OCI-LY1 (cell line): ENCODE measurements at regions not wholly inside any gene's neighbourhood (a gene's known extent, or its start where the extent isn't known, plus 50 kb on each side); places are given as distances from the start of the nearest gene placed in this dataset.

Experiments
- H2AFZ ChIP-seq: fragments of 200-600 bp; sonication (generic), shearing (Covaris generic); 2 replicates; pipeline ENCODE4 v1.6.0; 2014; ENCODE audit warnings: antibody characterized with exemption, mild to moderate bottlenecking, low read length
- H3F3A ChIP-seq: fragments of 200-600 bp; sonication (generic), shearing (Covaris generic); 2 replicates; pipeline ENCODE4 v1.6.0; 2014; ENCODE audit warnings: mild to moderate bottlenecking, antibody characterized with exemption, low read length, moderate library complexity; ENCODE audit not compliant: insufficient read depth
- H3K27ac ChIP-seq: fragments of 200-600 bp; sonication (generic); 2 replicates; pipeline ENCODE4 v1.5.1; 2014; ENCODE audit warnings: low read length, mixed run types, mild to moderate bottlenecking, low read depth; ENCODE audit not compliant: poor library complexity, severe bottlenecking
- H3K27me3 ChIP-seq: fragments of 200-600 bp; sonication (generic); 2 replicates; pipeline ENCODE4 v1.6.0; 2014; ENCODE audit warnings: antibody characterized with exemption, mild to moderate bottlenecking, low read length, moderate library complexity; ENCODE audit not compliant: insufficient read depth
- H3K36me3 ChIP-seq: fragments of 200-600 bp; sonication (generic); 2 replicates; pipeline ENCODE4 v1.6.1; 2014; ENCODE audit warnings: mild to moderate bottlenecking, antibody characterized with exemption, low read length, moderate library complexity, mixed read lengths; ENCODE audit not compliant: insufficient read depth
- H3K4me1 ChIP-seq: fragments of 200-600 bp; sonication (generic); 2 replicates; pipeline ENCODE4 v1.5.1; 2014; ENCODE audit warnings: mild to moderate bottlenecking, low read length, moderate library complexity; ENCODE audit not compliant: insufficient read depth, severe bottlenecking
- H3K4me2 ChIP-seq: fragments of 200-600 bp; sonication (generic), shearing (Covaris generic); 2 replicates; pipeline ENCODE4 v1.6.1; 2014; ENCODE audit warnings: low read length
- H3K4me3 ChIP-seq: fragments of 200-600 bp; sonication (generic); 2 replicates; pipeline ENCODE4 v1.5.1; 2014; ENCODE audit warnings: low read length, low read depth, mild to moderate bottlenecking, mixed read lengths; ENCODE audit not compliant: poor library complexity, severe bottlenecking
- H3K79me2 ChIP-seq: fragments of 200-600 bp; shearing (Covaris generic); 2 replicates; pipeline ENCODE4 v1.6.1; 2016; ENCODE audit warnings: mixed run types, low read length, mixed read lengths; ENCODE audit not compliant: insufficient read depth
- H3K9ac ChIP-seq: fragments of 200-600 bp; sonication (generic), shearing (Covaris generic); 2 replicates; pipeline ENCODE4 v1.6.1; 2014; ENCODE audit warnings: mild to moderate bottlenecking, low read length, mixed read lengths
- H3K9me2 ChIP-seq: fragments of 200-600 bp; sonication (generic), shearing (Covaris generic); 2 replicates; pipeline ENCODE4 v1.6.1; 2014; ENCODE audit warnings: low read depth, mild to moderate bottlenecking, low read length, mixed read lengths
- H3K9me3 ChIP-seq: fragments of 200-600 bp; shearing (Covaris generic); 2 replicates; pipeline ENCODE4 v1.6.1; 2014; ENCODE audit warnings: low read length, mixed read lengths
- H4K20me1 ChIP-seq: fragments of 200-600 bp; sonication (generic), shearing (Covaris generic); 2 replicates; pipeline ENCODE4 v1.6.0; 2016; ENCODE audit warnings: mild to moderate bottlenecking, low read length; ENCODE audit not compliant: insufficient read depth
- EZH2 ChIP-seq: fragments of 200-600 bp; sonication (generic), shearing (Covaris generic); IDR thresholded peaks from 2 replicates; pipeline ENCODE4 v1.8.0; 2017; ENCODE audit warnings: borderline replicate concordance, mixed run types, mild to moderate bottlenecking, antibody characterized with exemption, low read length, moderate library complexity, mixed read lengths
- TF ChIP-seq, protein P1 (sequence below): fragments of 200-600 bp; sonication (generic), shearing (Covaris generic); IDR thresholded peaks from 2 replicates; pipeline ENCODE4 v1.5.1; 2017; ENCODE audit warnings: mild to moderate bottlenecking, antibody characterized with exemption, low read length, moderate library complexity, mixed read lengths

DNA sequence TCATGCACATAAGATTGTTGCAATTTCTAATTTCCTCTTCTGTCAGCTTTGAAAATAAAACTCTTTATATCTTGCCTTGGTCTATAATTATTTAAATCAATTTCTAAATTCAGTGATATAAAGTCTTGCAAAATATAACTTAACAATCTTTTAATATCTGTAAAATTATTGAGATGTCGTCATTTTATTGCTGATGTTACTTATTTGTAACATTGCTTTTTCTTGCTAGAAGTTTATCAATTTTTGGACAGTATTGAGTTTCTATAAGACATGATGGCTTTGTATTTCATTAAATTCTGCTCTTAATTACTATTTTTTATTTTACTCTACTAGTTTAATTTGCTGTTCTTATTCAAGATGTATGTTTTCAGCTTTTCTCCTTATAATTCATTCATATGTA lies 1036.5 kb downstream of the TMEM182 start:
- no peak overlapping the region for H3K4me2 ChIP-seq
- H3K27me3 ChIP-seq, result no peaks in the 10 kb centered on the region
- no peaks in the 10 kb centered on the region for H3K9me3 ChIP-seq
- no peak overlapping the region for H3K9ac ChIP-seq
- TF ChIP-seq EZH2, result no peak
- TF ChIP-seq, protein P1, sequence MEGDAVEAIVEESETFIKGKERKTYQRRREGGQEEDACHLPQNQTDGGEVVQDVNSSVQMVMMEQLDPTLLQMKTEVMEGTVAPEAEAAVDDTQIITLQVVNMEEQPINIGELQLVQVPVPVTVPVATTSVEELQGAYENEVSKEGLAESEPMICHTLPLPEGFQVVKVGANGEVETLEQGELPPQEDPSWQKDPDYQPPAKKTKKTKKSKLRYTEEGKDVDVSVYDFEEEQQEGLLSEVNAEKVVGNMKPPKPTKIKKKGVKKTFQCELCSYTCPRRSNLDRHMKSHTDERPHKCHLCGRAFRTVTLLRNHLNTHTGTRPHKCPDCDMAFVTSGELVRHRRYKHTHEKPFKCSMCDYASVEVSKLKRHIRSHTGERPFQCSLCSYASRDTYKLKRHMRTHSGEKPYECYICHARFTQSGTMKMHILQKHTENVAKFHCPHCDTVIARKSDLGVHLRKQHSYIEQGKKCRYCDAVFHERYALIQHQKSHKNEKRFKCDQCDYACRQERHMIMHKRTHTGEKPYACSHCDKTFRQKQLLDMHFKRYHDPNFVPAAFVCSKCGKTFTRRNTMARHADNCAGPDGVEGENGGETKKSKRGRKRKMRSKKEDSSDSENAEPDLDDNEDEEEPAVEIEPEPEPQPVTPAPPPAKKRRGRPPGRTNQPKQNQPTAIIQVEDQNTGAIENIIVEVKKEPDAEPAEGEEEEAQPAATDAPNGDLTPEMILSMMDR, result no peak
- H3K4me1 ChIP-seq, result no peaks in the 10 kb centered on the region
- H3K36me3 ChIP-seq, result no peaks in the 10 kb centered on the region
- no peak overlapping the region for H3K4me3 ChIP-seq
- H4K20me1 ChIP-seq, result no peaks in the 10 kb centered on the region
- H3K9me2 ChIP-seq, result no peaks in the 10 kb centered on the region
- no peak overlapping the region for H3K27ac ChIP-seq
- H2AFZ ChIP-seq, result no peak overlapping the region
- H3F3A ChIP-seq, result no peaks in the 10 kb centered on the region
- no peaks in the 10 kb centered on the region for H3K79me2 ChIP-seq

DNA sequence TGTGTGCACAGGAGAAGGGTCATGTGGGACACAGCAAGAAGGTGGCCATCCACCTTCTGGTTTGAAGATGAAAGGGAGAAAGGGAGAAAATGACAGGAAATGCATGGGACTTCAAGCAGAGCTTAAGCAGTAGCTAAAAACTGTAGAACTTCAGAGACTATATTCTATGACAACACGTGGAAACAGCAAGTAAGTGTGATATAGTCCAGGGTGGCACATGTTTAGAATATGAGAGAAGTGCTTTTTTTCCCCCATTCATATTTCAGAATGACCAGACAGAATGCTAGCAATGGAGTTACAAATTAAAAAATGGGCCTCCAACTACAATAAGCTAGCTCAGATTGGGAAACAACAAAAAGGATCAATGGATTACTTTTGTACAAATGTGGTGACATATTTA lies 1042.2 kb downstream of the TMEM182 start:
- Histone ChIP-seq H3F3A (no peaks in the 10 kb centered on the region), H3K4me3 (no peak overlapping the region), H3K4me2 (no peak overlapping the region), H4K20me1 (no peaks in the 10 kb centered on the region), H3K9ac (no peak overlapping the region), H3K27me3 (no peaks in the 10 kb centered on the region), H2AFZ (no peak overlapping the region), H3K27ac (no peak overlapping the region), H3K9me2 (no peaks in the 10 kb centered on the region), H3K9me3 (no peaks in the 10 kb centered on the region), H3K79me2 (no peaks in the 10 kb centered on the region), H3K36me3 (no peaks in the 10 kb centered on the region), H3K4me1 (no peaks in the 10 kb centered on the region)
- no peak for TF ChIP-seq EZH2
- TF ChIP-seq, protein P1, result no peak

DNA sequence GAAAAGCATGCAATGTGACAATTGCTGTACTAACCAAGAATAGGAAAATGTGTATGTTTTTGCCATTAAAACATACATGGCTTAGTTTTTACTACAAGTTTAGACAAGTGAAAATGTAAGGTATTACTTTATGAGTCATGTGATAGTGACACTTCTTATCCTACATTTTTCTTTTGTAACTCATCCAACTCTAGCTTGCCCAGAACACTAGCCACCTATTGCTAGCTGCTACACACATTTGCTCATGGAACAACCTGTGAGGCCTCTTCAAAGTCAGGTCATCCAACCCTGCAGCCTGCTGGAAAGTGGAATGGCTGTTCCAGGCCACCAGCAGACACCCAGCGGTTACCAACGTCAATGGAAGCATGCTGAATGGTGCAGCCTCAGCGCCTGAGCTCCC lies 1043.9 kb downstream of the TMEM182 start:
- Histone ChIP-seq H3K79me2 (no peaks in the 10 kb centered on the region), H3K27ac (no peak overlapping the region), H3K9me3 (no peaks in the 10 kb centered on the region), H3K27me3 (no peaks in the 10 kb centered on the region), H3K9me2 (no peaks in the 10 kb centered on the region), H3K9ac (no peak overlapping the region), H4K20me1 (no peaks in the 10 kb centered on the region), H3K4me2 (no peak overlapping the region), H2AFZ (no peak overlapping the region), H3K4me3 (no peak overlapping the region), H3F3A (no peaks in the 10 kb centered on the region), H3K36me3 (no peaks in the 10 kb centered on the region), H3K4me1 (no peaks in the 10 kb centered on the region)
- TF ChIP-seq, protein P1, result no peak
- no peak for TF ChIP-seq EZH2
